ENCODE measurements at regions not wholly inside any gene's neighbourhood (a gene's known extent, or its start where the extent isn't known, plus 50 kb on each side); places are given as distances from the start of the nearest gene placed in this dataset.

- TF ChIP-seq TAF1 (IDR thresholded peaks at IDR 0.05; ENCODE audit: borderline replicate concordance, insufficient read depth, low read length) (no peak), SIN3A (IDR thresholded peaks at IDR 0.05; ENCODE audit: borderline replicate concordance, insufficient read depth, low read length) (no peak), FOXP2 (optimal IDR thresholded peaks at IDR 0.05; ENCODE audit: borderline replicate concordance, extremely low read depth, extremely low read length, insufficient read depth) (no peak), POLR2AphosphoS5 (IDR thresholded peaks at IDR 0.05; ENCODE audit: low read depth, low read length) (no peak)
- TF ChIP-seq, protein P1, sequence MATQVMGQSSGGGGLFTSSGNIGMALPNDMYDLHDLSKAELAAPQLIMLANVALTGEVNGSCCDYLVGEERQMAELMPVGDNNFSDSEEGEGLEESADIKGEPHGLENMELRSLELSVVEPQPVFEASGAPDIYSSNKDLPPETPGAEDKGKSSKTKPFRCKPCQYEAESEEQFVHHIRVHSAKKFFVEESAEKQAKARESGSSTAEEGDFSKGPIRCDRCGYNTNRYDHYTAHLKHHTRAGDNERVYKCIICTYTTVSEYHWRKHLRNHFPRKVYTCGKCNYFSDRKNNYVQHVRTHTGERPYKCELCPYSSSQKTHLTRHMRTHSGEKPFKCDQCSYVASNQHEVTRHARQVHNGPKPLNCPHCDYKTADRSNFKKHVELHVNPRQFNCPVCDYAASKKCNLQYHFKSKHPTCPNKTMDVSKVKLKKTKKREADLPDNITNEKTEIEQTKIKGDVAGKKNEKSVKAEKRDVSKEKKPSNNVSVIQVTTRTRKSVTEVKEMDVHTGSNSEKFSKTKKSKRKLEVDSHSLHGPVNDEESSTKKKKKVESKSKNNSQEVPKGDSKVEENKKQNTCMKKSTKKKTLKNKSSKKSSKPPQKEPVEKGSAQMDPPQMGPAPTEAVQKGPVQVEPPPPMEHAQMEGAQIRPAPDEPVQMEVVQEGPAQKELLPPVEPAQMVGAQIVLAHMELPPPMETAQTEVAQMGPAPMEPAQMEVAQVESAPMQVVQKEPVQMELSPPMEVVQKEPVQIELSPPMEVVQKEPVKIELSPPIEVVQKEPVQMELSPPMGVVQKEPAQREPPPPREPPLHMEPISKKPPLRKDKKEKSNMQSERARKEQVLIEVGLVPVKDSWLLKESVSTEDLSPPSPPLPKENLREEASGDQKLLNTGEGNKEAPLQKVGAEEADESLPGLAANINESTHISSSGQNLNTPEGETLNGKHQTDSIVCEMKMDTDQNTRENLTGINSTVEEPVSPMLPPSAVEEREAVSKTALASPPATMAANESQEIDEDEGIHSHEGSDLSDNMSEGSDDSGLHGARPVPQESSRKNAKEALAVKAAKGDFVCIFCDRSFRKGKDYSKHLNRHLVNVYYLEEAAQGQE (IDR thresholded peaks at IDR 0.05; ENCODE audit: insufficient read depth in 1 of 2, low read depth in 2 of 2, low read length in 2 of 2) = no peak
Observed at GRCh38 chr22:27648074-27648473, 153.5 kb downstream of the MN1 start.

- TF ChIP-seq TAF1 (IDR thresholded peaks at IDR 0.05; ENCODE audit: borderline replicate concordance, insufficient read depth, low read length) (no peak), POLR2AphosphoS5 (IDR thresholded peaks at IDR 0.05; ENCODE audit: low read depth, low read length) (no peak), SIN3A (IDR thresholded peaks at IDR 0.05; ENCODE audit: borderline replicate concordance, insufficient read depth, low read length) (no peak), FOXP2 (optimal IDR thresholded peaks at IDR 0.05; ENCODE audit: borderline replicate concordance, extremely low read depth, extremely low read length, insufficient read depth) (no peak)
- TF ChIP-seq, protein P1 (IDR thresholded peaks at IDR 0.05; ENCODE audit: insufficient read depth in 1 of 2, low read depth in 2 of 2, low read length in 2 of 2) = no peak
Observed at GRCh38 chr22:27648853-27649252, 152.7 kb downstream of the MN1 start.

DNA sequence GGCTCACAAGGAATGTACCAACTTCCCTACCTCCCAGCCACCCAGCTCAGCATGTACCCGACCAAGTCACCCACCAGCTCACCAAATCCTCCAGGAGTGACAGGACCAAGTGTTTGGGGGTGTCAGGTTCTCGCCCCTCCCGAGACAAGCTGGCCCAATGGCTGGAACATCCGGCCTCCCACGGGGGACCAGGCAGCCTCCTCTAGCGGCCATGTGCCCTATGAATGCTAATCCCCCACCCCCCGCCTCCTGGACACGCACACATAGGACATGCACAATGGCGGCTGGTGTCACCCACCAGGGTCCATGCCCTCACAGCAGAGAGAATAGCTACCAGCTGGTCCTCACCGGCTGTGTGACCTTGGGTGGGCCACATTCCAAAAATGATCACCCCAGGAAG, 151.0 kb downstream of the MN1 start:
- TF ChIP-seq, protein P1 (IDR thresholded peaks at IDR 0.05; ENCODE audit: insufficient read depth in 1 of 2, low read depth in 2 of 2, low read length in 2 of 2) = no peak
- no peak for TF ChIP-seq TAF1 (IDR thresholded peaks at IDR 0.05; ENCODE audit: borderline replicate concordance, insufficient read depth, low read length)

- TF ChIP-seq SIN3A (IDR thresholded peaks at IDR 0.05; ENCODE audit: borderline replicate concordance, insufficient read depth, low read length) (no peak), FOXP2 (optimal IDR thresholded peaks at IDR 0.05; ENCODE audit: borderline replicate concordance, extremely low read depth, extremely low read length, insufficient read depth) (no peak), TAF1 (IDR thresholded peaks at IDR 0.05; ENCODE audit: borderline replicate concordance, insufficient read depth, low read length) (no peak), POLR2AphosphoS5 (IDR thresholded peaks at IDR 0.05; ENCODE audit: low read depth, low read length) (no peak)
- TF ChIP-seq, protein P1 (IDR thresholded peaks at IDR 0.05; ENCODE audit: insufficient read depth in 1 of 2, low read depth in 2 of 2, low read length in 2 of 2) = no peak
Observed at GRCh38 chr22:27650985-27651384, 150.6 kb downstream of the MN1 start.

GRCh38 chr22:27651486-27651885, 150.1 kb downstream of the MN1 start:
- no peak for TF ChIP-seq FOXP2 (optimal IDR thresholded peaks at IDR 0.05; ENCODE audit: borderline replicate concordance, extremely low read depth, extremely low read length, insufficient read depth)
- TF ChIP-seq, protein P1 (IDR thresholded peaks at IDR 0.05; ENCODE audit: insufficient read depth in 1 of 2, low read depth in 2 of 2, low read length in 2 of 2) = no peak
- no peak for TF ChIP-seq POLR2AphosphoS5 (IDR thresholded peaks at IDR 0.05; ENCODE audit: low read depth, low read length)
- no peak for TF ChIP-seq TAF1 (IDR thresholded peaks at IDR 0.05; ENCODE audit: borderline replicate concordance, insufficient read depth, low read length)
- no peak for TF ChIP-seq SIN3A (IDR thresholded peaks at IDR 0.05; ENCODE audit: borderline replicate concordance, insufficient read depth, low read length)

Data from PFSK-1 (cell line).